Fibroblast of skin of left quadriceps (primary cell): ENCODE measurements at regions not wholly inside any gene's neighbourhood (a gene's known extent, or its start where the extent isn't known, plus 50 kb on each side); places are given as distances from the start of the nearest gene placed in this dataset.

Experiments
- DNase-seq, 2 experiments: peaks; one replicate each; pipeline ENCODE4 v3.0.0-alpha.2; 2013; ENCODE audit warnings: low read depth in 2 of 2

DNA sequence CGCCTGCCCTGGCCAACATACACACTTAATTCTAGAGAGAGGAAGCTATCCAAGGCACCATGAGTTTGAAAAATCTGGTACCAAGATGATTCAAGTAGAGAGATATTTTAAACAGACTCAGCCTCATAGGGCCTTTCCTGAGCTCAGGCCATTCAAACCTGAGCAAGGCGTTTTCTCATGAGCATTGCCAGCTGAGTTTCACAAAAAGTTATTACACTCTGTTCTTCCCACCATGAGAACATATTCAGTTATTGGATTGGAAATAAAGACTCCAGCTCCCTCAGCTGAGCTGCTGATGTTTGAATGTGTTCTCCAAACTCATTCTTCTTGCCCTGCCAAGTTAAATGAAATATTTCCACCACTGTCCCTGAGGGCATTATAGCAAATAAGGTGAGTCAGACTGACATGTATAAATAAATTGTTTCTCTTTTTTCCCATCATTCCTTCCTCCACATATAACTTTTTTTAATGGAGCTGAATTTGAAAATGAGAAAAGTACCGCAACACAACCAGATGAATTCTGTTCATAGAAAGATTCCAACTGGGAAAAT, 429.6 kb downstream of the RAB28 start:
- no peak for DNase-seq

DNA sequence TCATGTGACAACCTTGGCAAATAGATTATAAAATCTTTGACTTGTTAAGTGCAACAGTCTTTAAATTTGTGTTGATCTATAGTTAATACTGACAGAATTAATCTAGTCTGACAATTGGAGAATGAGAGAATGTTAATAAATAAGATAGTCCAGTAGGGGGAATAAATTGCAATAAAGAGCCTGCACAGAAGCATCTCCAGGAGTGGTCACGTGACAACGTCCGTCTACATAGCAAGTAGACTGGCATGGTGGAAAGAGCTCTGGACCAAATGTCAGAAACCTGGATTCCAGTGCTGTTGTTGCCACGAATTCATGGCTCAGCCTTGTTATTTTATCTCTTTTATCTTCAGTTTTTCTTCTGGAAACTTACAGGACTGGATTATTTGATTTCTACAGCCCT, 436.5 kb downstream of the RAB28 start:
- DNase-seq: no peak

DNA sequence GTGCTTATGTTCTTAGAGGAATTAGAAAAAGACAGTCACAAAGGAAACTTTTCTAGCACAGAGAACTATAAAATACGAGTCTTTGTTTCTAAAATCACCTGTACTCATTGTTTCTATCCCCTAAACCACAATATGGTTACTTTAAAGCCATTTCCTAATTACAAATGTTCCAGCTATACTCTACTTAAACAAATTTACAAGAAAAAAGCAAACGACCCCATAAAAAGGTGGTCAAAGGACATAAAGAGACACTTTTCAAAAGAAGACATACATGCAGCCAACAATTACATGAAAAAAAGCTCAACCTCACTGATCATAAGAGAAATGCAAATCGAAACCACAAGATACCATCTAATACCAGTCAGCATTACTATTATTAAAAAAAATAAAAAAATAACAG, 447.3 kb downstream of the RAB28 start:
- DNase-seq: no peak

DNA sequence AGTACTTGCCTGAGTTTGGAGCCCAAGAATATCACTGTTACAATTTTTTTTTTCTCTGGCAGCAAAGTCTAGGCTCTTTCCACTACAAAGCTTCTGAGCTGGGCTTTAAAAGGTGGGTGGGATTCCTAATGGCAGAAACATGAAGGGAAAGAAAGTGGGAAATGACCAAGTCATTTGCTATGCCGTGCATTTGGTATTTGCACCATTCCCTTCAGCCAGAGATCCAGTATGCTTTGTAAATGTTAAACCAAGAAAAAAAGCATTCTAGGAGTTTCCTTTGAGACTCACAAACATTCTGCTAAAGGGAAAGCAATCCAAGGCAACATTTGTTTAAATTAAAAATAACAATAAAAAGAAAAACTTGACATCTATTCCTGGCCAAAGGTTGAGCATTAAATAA, 451.2 kb downstream of the RAB28 start:
- no peak for DNase-seq

DNA sequence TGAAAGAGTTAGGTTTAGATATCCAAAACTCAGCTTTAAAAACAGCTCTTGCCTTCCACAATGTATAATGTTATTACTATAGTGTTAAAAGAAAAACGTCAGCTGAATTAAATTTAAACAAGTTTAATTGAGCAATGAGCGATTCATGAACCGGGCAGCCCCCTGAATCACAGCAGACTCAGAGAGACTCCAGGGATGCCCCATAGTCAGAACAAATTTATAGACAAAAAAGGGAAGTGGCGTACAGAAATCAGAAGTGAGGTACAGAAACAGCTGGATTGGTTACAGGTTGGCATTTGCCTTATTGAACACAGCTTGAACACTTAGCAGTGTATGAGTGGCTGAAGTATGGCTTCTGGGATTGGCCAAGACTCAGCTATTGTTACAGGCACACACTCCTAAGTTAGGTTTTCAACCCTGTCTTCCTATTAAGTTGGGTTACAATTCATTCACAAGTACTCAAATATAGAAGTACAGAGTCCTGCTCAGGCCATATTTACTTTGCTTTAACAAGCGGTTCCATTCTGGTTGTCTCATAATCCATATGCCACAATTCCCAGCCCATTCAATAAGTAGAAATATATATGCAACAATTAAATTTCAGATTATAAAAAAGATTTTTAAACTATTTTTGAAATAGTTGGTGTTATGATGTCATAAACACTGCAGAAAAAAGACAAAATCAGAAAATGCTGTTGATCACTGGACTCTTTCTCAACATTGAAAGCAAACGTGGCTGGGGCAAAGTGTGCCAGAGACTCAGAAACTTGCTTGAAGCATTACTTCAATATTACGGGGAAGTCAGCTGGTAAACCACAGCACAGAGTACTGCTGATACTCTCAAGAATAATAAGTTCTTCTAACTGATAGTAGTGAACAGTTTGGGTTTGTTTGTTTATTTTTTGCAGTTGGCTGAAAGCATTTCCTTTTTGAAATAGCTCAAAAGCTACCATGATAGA, 459.7 kb downstream of the RAB28 start:
- DNase-seq: no peak

DNA sequence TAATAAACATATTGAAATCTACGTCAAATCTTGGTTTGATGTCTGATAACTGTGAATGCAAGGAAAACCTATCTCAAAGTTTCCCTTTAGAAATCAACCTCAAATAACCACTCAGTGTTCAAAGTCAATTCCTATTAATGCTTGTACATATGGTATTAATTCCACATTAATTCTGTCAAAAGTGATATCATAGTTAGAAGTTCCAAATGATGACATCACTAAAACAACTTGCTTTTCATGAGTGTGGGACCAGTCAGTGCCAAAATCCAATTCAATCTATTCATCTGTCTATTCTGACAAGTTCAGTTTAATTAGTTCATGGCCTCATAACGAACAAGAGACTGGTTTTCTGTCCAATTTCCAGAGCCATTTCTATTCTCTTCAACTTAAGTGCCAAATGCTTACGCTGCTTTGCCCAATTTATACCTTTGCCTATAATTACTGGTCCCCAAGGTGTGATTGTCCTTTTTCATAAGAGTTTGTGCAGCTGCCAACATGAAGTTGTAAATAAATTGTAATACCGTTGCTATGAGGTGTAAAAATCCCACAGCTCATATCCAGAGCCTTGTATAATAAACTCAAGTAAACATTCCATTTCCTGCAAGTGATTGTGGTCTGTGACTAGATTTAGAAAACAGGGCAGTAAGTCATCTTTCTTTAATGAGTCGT, 476.2 kb downstream of the RAB28 start:
- no peak for DNase-seq

DNA sequence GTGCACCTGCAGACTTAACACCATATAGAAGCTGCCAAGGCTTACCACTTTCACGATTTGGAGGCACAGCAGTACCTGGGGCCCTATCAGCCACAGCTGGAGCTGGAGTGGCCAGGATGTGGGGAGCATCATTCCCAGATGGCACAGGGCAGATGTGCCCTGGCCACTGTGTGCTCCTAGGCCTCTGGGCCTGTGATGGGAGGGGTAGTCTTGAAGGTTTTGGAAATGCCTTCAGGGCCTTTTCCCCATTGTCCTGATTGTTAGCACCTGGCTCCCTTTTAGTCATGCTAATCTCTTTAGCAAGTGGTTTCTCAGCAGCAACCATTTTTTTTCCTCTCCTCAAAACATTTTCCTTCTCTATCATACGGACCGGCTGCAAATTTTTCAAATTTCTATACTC, 490.2 kb downstream of the RAB28 start:
- no peak for DNase-seq

DNA sequence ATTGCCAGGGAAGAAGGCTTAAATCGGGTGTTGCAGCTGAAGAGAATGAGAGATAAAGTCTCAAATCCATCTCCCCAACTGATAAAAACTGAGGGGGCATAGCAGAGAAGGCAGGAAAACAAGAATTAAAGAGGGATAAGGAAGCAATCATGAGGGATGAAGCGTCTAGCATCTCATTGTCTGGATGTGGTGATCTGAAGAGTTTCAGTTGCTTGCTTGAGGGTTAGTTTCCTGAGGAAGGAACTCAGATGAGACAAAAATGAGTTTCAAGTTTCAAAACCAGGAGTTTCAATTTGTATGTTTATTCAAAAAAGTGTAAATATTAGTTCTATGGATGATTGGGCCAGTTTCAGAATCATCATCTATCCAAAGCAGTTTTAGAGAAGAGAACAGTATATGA, 496.9 kb downstream of the RAB28 start:
- DNase-seq: no peak

DNA sequence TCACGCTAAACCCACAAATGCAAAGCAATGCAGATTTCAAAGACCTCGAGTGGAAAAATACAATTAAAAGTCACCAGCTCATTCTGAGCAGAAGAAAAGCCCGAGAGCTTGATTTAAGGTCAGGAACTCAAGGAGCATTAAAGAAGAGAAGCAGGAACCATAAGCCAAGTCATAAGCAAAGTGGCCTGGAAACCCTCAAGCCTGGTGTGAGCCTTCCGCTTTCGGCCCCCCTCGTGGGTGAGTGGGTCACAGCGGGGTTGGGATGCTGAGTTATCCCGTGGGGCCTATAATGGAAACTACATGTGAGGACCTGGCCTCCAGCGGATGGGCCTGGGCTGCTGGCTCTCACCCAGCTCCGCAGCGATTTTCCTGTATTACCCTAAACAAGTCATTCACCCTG, 504.3 kb downstream of the RAB28 start:
- DNase-seq: no peak

DNA sequence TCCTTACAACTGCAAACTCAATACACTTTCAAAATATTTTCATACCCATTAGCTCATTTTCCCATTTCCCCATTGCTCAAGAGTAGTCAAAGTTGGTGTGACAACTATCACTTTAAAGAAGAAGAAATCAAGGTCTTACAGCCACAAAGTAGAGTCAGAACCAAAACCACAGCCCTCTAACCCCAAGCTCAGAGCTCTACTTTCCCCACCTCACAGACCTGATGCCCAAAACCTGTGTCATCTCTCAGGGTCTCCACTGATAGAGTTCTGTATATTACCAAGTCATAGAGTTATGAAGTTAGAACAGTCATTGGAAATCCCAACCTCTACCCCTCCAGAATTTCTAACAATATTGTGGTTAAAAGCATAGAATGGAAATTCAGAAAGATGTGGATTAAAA, 505.8 kb downstream of the RAB28 start:
- DNase-seq: no peak

DNA sequence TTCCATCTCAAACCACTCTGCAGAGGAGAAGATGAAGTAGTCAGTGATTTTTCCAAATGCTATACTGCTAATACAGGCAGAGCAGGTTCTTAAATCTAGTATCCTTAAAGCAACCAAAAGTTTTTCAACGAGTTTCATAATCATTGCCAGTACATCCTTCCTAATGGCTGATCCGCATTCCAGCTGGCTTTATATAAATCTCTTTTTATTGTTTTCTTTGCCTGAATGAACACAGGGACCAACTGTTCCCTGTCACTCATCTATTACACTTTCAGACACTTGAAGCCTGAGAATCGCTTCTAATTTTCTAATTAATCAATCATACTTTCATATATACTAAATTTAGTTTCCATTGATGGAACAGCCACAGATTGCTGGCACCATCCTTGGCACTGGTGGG, 508.6 kb downstream of the RAB28 start:
- DNase-seq: no peak

DNA sequence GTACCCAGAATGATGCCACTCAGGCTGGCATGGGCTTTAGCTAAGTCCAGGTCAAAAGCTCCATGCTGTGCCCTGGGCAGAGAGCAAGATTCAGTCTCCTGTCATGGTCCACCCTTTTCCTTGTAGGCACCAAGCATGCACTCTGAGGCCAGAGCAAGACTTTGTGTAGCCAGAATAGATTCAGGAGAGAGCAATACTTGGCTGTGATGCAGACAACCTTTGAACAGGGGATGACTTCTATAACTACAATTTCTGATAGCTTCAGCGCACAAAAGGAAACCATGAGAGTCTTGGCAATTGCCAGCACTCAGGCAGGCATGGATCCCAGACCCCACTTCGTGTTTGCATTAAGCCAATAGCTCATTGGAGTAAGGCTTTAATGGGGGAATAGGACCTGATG, 510.6 kb downstream of the RAB28 start:
- no peak for DNase-seq

DNA sequence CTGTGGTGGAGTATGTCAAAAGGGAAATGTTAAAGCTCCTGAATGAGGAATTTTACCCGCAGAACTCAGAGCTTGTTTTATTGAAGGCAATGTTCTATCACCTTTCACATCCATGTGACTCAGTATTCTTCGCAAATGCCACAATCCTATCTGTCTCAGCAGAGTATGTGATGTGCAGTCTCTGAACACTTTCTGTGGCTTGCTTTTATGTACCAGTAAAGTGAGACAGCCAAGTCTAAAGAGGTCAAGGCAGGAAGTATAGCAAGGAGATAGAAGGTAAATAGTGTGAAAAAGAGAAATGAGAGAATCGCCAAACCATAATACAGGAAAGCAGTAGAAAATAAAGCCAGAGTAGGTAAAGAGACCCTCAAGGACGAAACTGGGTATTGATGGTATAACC, 515.8 kb downstream of the RAB28 start:
- no peak for DNase-seq

DNA sequence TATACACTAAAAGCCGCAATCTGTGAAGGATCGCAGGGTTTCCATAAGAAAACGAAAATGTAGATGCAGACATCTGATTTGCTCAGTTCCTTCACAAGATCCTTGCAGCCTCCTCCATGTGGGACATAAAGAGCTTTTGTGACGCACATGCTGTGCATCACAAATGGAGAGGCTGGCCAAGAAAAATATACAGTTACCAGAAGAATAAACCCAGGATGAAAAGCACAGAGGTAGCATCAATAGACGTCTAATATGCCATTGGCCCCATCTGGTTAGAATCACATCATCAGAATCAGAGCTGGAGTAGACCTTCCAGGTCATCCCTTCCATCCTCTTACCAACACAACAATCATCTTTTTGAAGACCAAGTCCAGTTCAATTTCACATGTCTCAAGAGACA, 517.4 kb downstream of the RAB28 start:
- no peak for DNase-seq

DNA sequence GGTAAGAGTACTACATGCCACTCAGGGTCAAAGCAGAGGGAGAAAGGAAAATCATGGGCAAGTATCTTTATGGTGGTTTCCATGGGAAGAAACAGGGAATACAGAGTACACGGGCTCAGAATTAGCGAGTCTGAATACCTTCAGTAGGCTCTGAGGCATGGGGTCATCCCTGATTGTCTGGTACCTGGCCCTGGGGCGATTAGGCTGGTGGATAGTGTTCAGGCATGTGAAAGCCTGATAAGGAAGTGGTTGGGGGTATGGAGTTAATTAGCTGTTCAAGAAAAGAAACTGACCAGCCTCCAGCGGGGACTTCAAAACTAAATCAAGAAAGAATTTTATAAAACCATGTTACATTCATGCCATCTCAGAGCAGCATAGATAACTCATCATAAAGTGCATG, 518.8 kb downstream of the RAB28 start:
- no peak for DNase-seq

DNA sequence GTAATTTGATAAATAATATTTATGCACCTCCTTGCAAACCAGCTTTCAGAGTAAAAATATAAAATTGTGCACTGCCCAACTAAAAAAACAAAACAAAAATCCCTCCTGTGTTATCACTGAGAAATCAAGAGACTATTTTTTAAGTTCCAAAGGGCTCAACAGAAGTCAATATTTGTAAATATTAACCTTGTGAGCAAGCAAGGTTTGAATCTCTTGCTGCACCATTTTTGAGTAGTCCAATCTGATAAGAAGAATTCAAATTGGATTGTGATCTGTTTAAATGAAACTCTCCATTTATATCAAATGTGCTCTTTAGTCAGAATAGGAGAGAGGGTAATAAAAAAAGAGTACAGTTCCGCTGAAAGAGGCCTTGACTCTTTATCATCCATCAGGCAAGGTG, 520.2 kb downstream of the RAB28 start:
- DNase-seq: no peak

DNA sequence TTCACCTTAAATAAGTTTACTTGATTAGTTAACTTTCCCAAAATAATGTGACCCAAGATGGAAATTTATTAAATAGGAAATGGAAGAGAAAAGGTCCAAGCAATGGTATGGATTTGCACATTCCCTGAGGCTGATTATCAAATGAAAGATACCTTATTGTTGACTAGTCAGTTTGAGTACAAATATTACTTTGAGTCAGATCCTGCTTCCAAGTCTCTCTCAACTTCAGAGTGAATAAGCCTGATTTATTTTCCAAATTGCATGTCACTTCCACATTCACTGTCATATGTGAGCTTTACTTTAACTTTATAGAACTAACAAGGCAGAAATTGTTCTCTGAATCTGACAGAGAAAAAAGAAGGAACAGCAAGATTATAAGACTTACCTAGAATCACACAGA, 520.8 kb downstream of the RAB28 start:
- DNase-seq: no peak

DNA sequence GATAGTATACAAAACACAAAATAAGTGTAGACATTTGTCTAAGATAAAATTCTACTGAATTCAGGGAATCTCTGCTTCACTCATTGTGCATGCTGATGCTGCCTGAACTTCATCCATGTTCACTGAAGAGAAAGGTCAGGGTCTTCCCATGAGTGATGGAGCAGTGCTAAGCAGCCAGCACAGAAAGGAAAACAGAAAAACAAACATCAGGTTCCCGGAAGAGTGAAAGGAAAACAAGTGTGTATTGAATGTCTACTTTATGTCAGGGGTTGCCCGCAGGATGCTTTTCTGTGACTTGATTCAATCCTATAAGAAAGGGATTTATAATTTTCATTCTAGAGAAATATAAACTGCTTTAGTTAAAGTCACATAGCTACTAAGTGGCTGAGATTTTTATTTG, 522.4 kb downstream of the RAB28 start:
- DNase-seq: no peak

DNA sequence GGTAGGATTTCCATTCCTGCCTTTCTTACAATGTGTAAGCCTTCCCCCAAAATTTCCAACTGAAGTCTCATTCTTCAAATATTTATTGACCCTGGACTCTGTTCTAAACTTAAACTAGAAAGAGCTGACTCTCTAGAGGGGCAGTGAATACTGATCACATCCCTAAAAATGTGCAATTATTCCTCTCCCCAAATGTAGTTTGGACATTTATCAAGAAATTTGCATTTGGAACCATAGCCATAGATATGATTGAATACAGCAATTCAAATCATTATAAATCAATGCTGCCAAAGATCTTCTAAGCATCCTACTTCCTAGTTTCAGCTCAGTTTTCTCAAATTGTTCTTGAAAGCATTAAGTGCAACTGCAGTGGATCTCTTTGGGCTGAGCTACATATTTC, 525.7 kb downstream of the RAB28 start:
- DNase-seq: no peak

DNA sequence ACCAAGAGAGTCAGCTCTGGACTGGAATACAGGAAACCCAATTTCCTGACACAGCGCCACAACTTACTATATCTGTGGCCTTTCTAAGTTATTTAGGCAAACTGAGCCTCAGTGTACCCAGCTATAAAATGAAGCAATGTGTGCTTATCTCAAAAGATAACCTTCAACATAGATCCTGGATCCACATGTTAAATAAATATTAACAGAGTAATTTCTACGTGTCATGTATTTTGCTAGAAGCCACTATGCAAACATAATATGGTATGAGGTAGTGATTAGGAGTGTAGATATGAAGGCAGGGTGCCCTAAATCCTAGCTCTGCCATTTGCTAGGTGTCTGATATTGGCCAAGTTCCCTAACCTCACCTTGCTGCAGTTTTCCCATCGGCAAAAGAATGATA, 527.0 kb downstream of the RAB28 start:
- DNase-seq: no peak

DNA sequence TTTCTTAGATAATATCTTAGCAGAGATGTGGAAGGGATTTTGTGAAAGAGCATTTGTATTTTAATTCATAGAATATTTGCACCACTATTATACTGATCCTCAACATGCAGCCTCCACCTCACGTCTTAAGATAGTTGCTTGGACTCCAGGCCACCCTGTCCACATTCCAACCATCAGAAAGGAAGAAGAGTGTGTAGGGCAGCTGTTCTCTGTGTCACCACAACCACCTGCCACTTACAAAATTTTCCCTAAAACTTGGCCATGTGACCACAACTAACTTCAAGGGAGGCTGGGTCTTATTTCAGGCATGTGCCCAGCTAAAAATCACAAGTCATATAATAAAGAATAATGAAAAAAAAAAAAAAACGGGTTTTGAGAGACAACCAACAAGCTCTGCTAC, 528.1 kb downstream of the RAB28 start:
- DNase-seq: no peak

DNA sequence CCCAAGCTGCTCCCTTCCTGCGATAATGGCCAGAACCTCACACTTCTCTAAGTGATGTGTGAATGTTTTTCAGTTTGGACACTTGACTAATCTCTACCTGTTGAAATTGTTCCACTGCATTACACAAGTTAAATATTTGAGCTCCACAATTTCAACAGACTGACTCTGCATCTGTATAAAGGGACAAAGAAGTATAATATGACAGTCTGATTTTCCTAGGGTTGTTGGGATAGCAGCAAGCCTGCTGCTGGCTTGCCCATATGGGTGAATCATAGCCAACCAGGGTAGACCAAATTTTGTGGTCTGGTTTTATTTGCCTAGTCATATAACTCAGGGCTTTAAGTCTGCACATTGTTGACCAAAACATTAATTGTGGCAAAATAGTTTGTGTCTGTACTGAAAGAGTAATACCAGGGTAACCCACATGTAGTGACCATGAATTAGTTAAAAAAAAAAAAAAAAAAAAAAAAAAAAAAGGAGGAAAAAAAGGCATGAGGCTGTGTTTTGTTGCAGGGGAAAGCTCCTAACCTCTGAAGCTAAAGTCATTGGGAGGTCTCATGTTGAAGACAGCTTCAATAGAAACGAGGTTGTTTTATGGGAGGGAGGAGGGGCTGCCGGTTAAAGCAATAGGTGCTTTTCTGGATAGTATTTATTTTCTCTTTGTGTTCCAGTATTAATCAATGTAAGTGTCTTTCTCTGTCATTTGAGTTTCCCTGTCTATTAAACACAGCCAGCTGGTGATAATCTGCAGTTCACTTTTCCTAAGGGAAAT, 534.2 kb downstream of the RAB28 start:
- DNase-seq: no peak
